ENCODE measurements at regions not wholly inside any gene's neighbourhood (a gene's known extent, or its start where the extent isn't known, plus 50 kb on each side); places are given as distances from the start of the nearest gene placed in this dataset.

DNA sequence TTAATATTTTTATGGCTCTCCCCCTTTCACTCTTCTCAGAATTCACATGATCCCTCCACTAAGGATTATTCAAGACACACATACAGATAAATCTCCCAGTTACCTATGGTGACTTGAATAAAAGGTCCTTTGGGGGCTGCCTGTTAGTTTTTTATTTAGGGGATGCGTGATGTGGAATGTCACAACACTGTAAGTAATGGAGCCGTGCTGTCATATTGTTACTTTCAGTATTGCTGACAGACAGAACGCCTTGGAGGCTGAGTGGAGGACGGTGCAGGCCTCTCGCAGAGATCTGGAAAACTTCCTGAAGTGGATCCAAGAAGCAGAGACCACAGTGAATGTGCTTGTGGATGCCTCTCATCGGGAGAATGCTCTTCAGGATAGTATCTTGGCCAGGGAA, 291.7 kb downstream of the UTRN start:
- H2AFZ ChIP-seq (ENCODE audit: low read length) = no peak overlapping the region
- H3K23me2 ChIP-seq (ENCODE audit: low read depth, low read length) = no peaks in the 10 kb centered on the region
- H4K20me1 ChIP-seq (replicated peaks in 1 of 2; ENCODE audit: control insufficient read depth in 1 of 2, insufficient read depth in 2 of 2, low read length in 2 of 2) = no peaks in the 10 kb centered on the region
- no peak overlapping the region for H3K18ac ChIP-seq (ENCODE audit: extremely low read depth, low read length)
- H2BK12ac ChIP-seq (ENCODE audit: low read depth, low read length) = no peak overlapping the region
- H3K4me1 ChIP-seq (replicated peaks in 1 of 4; ENCODE audit: control insufficient read depth in 3 of 4, insufficient read depth in 4 of 4, low read length in 3 of 4) = no peaks in the 10 kb centered on the region
- FAIRE-seq = no peak
- H2AK5ac ChIP-seq (ENCODE audit: low read depth, low read length) = no peak overlapping the region
- H2BK5ac ChIP-seq (ENCODE audit: low read depth, low read length) = no peak overlapping the region
- H2BK15ac ChIP-seq (ENCODE audit: low read length) = no peak overlapping the region
- H3K27ac ChIP-seq (ENCODE audit: low read depth, low read length) = no peak overlapping the region
- no peak overlapping the region for H3K56ac ChIP-seq (replicated peaks; ENCODE audit: insufficient read length, low read depth, low read length)
- no peaks in the 10 kb centered on the region for H3K79me2 ChIP-seq (ENCODE audit: control insufficient read depth in 1 of 2, insufficient read depth in 2 of 2, low read length in 2 of 2)
- no peak overlapping the region for H2BK120ac ChIP-seq (replicated peaks; ENCODE audit: low read depth, low read length)
- H3K36me3 ChIP-seq (ENCODE audit: control insufficient read depth in 2 of 4, insufficient read depth in 4 of 4, low read length in 3 of 4) = peaks cover 0 to 7% (median 2%) of the 10 kb centered on the region in 4 experiments; a peak in 2 of 8 replicates
- no peak overlapping the region for H4K91ac ChIP-seq (replicated peaks; ENCODE audit: insufficient read length, low read length)
- H3K4me2 ChIP-seq (ENCODE audit: insufficient read depth in 1 of 2, low read depth in 2 of 2, low read length in 2 of 2) = no peak overlapping the region
- H3K79me1 ChIP-seq (ENCODE audit: low read depth, low read length) = no peaks in the 10 kb centered on the region
- no peak overlapping the region for H3K4me3 ChIP-seq (ENCODE audit: extremely low read depth in 1 of 4, insufficient read depth in 2 of 4, low read depth in 3 of 4, low read length in 4 of 4)
- H3K23ac ChIP-seq (ENCODE audit: insufficient read length) = no peak overlapping the region
- H3K9me3 ChIP-seq (ENCODE audit: insufficient read depth in 2 of 2, low read depth in 1 of 2, low read length in 1 of 2) = no peaks in the 10 kb centered on the region
- ChIA-PET CTCF (ENCODE audit: partially characterized antibody) (interaction anchor here (1.1 to 2.2 kb wide), 2 partner anchors 8 kb away, joined by 4 to 5 read pairs; no protein-coding TSS in a partner anchor), POLR2A (ENCODE audit: partially characterized antibody) (no interaction called here)
- whole genome bisulfite sequencing, 2 experiments (ENCODE audit: extremely low coverage in 1 of 2, insufficient coverage in 1 of 2, insufficient read length in 1 of 2, insufficient replicate concordance in 2 of 2, low coverage in 1 of 2, low lambda C conversion rate in 2 of 2, missing lambda C conversion rate in 1 of 2) = 89% methylated on average over 6 of the region's 6 CpGs; no CpG with 5 or more reads in 1 of the 2 experiments
- no peaks in the 10 kb centered on the region for H3K27me3 ChIP-seq (replicated peaks in 1 of 4; ENCODE audit: control insufficient read depth in 3 of 4, extremely low read depth in 1 of 4, insufficient read depth in 3 of 4, low read length in 3 of 4)
- no peak for DNase-seq (ENCODE audit: low read depth in 1 of 2, low spot score in 2 of 2)
- H2BK20ac ChIP-seq (ENCODE audit: low read length) = no peak overlapping the region
- H3K4ac ChIP-seq (replicated peaks; ENCODE audit: insufficient read length, low read depth, low read length) = no peak overlapping the region
- no peak overlapping the region for H3K9ac ChIP-seq (replicated peaks in 1 of 4; ENCODE audit: extremely low read depth in 1 of 4, low read depth in 3 of 4, low read length in 3 of 4)
- no peak overlapping the region for H4K5ac ChIP-seq (ENCODE audit: insufficient read length, low read depth, low read length)
- H3K14ac ChIP-seq (ENCODE audit: insufficient read length) = no peak overlapping the region
- H4K8ac ChIP-seq (ENCODE audit: extremely low read depth, insufficient read depth, low read length) = no peak overlapping the region
- no peak for TF ChIP-seq SP4 (IDR thresholded peaks at IDR 0.05; ENCODE audit: low read length)
- TF ChIP-seq, protein P1, sequence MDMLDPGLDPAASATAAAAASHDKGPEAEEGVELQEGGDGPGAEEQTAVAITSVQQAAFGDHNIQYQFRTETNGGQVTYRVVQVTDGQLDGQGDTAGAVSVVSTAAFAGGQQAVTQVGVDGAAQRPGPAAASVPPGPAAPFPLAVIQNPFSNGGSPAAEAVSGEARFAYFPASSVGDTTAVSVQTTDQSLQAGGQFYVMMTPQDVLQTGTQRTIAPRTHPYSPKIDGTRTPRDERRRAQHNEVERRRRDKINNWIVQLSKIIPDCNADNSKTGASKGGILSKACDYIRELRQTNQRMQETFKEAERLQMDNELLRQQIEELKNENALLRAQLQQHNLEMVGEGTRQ (IDR thresholded peaks at IDR 0.05; ENCODE audit: low read length) = no peak
- TF ChIP-seq JUND (IDR thresholded peaks at IDR 0.05; ENCODE audit: low read length) = no peak
- no peak for TF ChIP-seq TAF7 (optimal IDR thresholded peaks at IDR 0.05; ENCODE audit: borderline replicate concordance, low read depth, low read length)
- TF ChIP-seq JUN (IDR thresholded peaks at IDR 0.05; ENCODE audit: low read depth, low read length) = no peak
- no peak for TF ChIP-seq RXRA (IDR thresholded peaks at IDR 0.05; ENCODE audit: insufficient read depth, low read depth, low read length)
- TF ChIP-seq HDAC2 (IDR thresholded peaks at IDR 0.05; ENCODE audit: borderline replicate concordance in 1 of 2, low read depth in 2 of 2, low read length in 2 of 2) = no peak
- TF ChIP-seq BRCA1 (IDR thresholded peaks at IDR 0.05; ENCODE audit: low read depth, low read length) = no peak
- TF ChIP-seq NRF1 (IDR thresholded peaks at IDR 0.05; ENCODE audit: low read depth, low read length) = no peak
- TF ChIP-seq RAD21 (IDR thresholded peaks at IDR 0.05 in 1 of 2, conservative IDR thresholded peaks at IDR 0.05 in 1 of 2; ENCODE audit: low read depth in 2 of 2, low read length in 2 of 2) = no peak
- TF ChIP-seq ASH2L (IDR thresholded peaks at IDR 0.05; ENCODE audit: low read length) = no peak
- no peak for TF ChIP-seq TAF1 (IDR thresholded peaks at IDR 0.05; ENCODE audit: low read depth, low read length)
- no peak for TF ChIP-seq BACH1 (IDR thresholded peaks at IDR 0.05; ENCODE audit: low read length)
- TF ChIP-seq SIX5 (IDR thresholded peaks at IDR 0.05; ENCODE audit: low read depth, low read length) = no peak
- no peak for TF ChIP-seq HDAC6 (IDR thresholded peaks at IDR 0.05; ENCODE audit: low read depth, low read length)

All from H1 (cell line).